ENCODE measurements at regions not wholly inside any gene's neighbourhood (a gene's known extent, or its start where the extent isn't known, plus 50 kb on each side); places are given as distances from the start of the nearest gene placed in this dataset.

DNA sequence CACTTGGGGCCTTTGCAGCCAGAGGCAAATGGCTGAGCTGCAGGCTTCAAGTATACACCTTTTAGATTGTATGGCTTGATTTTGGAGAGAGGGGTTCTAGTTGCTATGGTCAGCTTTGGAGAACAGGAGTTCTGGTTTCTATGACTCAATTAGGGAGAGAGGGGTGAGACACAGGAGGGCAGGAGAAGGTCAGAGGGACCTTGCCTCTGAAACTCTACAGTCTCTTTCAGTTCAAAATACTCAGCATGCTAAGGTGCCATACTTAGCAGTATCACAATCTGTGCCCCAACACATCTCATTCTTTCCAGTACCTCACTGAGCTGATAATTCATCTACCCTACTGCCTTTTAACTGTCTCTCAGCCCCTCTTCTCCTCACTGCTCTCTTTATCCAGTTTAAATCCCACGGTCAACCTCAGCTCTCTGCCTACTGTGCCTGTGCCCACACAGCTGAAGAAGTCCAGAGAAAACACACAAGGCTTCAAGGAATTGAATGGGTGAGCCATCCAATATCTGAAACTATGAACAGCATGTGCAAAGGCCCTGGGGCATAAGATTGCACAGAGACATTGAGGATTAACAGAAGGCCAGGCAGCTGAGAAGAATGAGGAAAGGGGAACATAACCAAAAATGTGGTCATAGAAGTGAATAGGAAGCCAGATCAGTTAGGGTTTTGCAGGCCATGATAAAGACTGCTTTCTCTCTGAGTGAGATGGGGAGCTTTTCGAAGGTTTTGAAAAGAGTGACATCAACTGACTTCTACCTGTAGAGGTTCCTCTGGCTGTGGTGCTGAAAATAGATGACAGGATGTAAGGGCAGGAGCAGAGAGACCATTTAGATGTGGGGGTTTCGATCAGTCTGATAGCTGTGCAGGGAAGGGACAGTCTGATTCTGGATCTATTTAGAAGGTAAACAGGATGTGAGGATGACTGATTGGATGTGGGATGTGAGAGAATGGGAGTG is 54.5 kb upstream of the C3orf80 start:
- no peak for DNase-seq

- DNase-seq = no peak
These were observed 53.4 kb upstream of the C3orf80 start for GRCh38 chr3:160171813-160172212.

GRCh38 chr3:160174621-160175020 is 50.6 kb upstream of the C3orf80 start:
- no peak for DNase-seq
